WTC11 (cell line): ENCODE measurements at regions not wholly inside any gene's neighbourhood (a gene's known extent, or its start where the extent isn't known, plus 50 kb on each side); places are given as distances from the start of the nearest gene placed in this dataset.

ENCODE experiments used
- ATAC-seq: fragments of 200-7000 bp; cut with Tn5 transposase; 2 replicates; pipeline ENCODE4 v1.10.0; 2021; ENCODE audit warnings: mild to moderate bottlenecking, moderate library complexity
- CTCF ChIA-PET: fragments of 300-600 bp; sonication (Branson Sonifier 250); formaldehyde crosslinking; loops from one replicate; lab custom pipeline; 2021; ENCODE audit warnings: antibody characterized with exemption; lab: Charles Lee
- POLR2A ChIA-PET: fragments of 350-600 bp; sonication (Branson Sonifier 250); formaldehyde crosslinking; loops from one replicate; lab custom pipeline; 2021; ENCODE audit warnings: antibody characterized with exemption; lab: Charles Lee
- DNase-seq: peaks from one replicate; pipeline ENCODE4 v3.0.0; 2021; ENCODE audit warnings: low spot score
- H3K27ac Mint-ChIP-seq: 2 replicates; pipeline ENCODE4 v1.8.0; 2021; ENCODE audit warnings: mixed read lengths
- H3K27me3 Mint-ChIP-seq: 2 replicates; pipeline ENCODE4 v1.8.0; 2021; ENCODE audit warnings: low read depth, mild to moderate bottlenecking, moderate library complexity, mixed read lengths
- H3K36me3 Mint-ChIP-seq: 2 replicates; pipeline ENCODE4 v1.8.0; 2021; ENCODE audit warnings: mixed read lengths
- H3K4me1 Mint-ChIP-seq: 2 replicates; pipeline ENCODE4 v1.8.0; 2022; ENCODE audit warnings: mixed read lengths
- H3K4me3 Mint-ChIP-seq: 2 replicates; pipeline ENCODE4 v1.8.0; 2021; ENCODE audit warnings: mild to moderate bottlenecking, moderate library complexity, mixed read lengths
- H3K9me3 Mint-ChIP-seq: 2 replicates; pipeline ENCODE4 v1.8.0; 2021; ENCODE audit warnings: mixed read lengths
- E2F1 ChIP-seq: sonication (generic); formaldehyde crosslinking; IDR thresholded peaks from 2 replicates; pipeline ENCODE4 v1.8.0; 2022; ENCODE audit warnings: mild to moderate bottlenecking, missing genetic modification reagents
- ELF4 ChIP-seq: sonication (generic); formaldehyde crosslinking; IDR thresholded peaks from 2 replicates; pipeline ENCODE4 v1.8.1; 2022; ENCODE audit warnings: low read depth, mild to moderate bottlenecking, moderate library complexity, missing genetic modification reagents
- IRF2 ChIP-seq: sonication (generic); formaldehyde crosslinking; IDR thresholded peaks from 2 replicates; pipeline ENCODE4 v1.8.0; 2022; ENCODE audit warnings: low read depth, missing genetic modification reagents, borderline replicate concordance
- NR2C2 ChIP-seq: sonication (generic); formaldehyde crosslinking; IDR thresholded peaks from 2 replicates; pipeline ENCODE4 v1.8.0; 2022; ENCODE audit warnings: mild to moderate bottlenecking, missing genetic modification reagents
- PRDM15 ChIP-seq: sonication (generic); formaldehyde crosslinking; IDR thresholded peaks from 2 replicates; pipeline ENCODE4 v1.8.0; 2022; ENCODE audit warnings: missing genetic modification reagents
- ZNF671 ChIP-seq: fragments of 250-450 bp; sonication (Bioruptor Pico); IDR thresholded peaks from 2 replicates; pipeline ENCODE4 v1.8.0; 2021; ENCODE audit warnings: mild to moderate bottlenecking
- TF ChIP-seq, protein P1 (sequence below): sonication (generic); formaldehyde crosslinking; IDR thresholded peaks from 2 replicates; pipeline ENCODE4 v1.8.1; 2022; ENCODE audit warnings: mild to moderate bottlenecking, missing genetic modification reagents, moderate library complexity, borderline replicate concordance
- TF ChIP-seq, protein P2 (sequence below): fragments of 250-450 bp; sonication (Bioruptor Pico); conservative IDR thresholded peaks from 2 replicates; pipeline ENCODE4 v1.9.0; 2021; ENCODE audit warnings: mild to moderate bottlenecking

- TF ChIP-seq, protein P1, sequence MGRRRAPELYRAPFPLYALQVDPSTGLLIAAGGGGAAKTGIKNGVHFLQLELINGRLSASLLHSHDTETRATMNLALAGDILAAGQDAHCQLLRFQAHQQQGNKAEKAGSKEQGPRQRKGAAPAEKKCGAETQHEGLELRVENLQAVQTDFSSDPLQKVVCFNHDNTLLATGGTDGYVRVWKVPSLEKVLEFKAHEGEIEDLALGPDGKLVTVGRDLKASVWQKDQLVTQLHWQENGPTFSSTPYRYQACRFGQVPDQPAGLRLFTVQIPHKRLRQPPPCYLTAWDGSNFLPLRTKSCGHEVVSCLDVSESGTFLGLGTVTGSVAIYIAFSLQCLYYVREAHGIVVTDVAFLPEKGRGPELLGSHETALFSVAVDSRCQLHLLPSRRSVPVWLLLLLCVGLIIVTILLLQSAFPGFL (CRISPR knock-in tag): no peak
- TF ChIP-seq NR2C2 (CRISPR knock-in tag) (no peak), E2F1 (CRISPR knock-in tag) (no peak)
Observed at GRCh38 chr12:131536766-131537165, 174.1 kb upstream of the SFSWAP start (continued).

DNA sequence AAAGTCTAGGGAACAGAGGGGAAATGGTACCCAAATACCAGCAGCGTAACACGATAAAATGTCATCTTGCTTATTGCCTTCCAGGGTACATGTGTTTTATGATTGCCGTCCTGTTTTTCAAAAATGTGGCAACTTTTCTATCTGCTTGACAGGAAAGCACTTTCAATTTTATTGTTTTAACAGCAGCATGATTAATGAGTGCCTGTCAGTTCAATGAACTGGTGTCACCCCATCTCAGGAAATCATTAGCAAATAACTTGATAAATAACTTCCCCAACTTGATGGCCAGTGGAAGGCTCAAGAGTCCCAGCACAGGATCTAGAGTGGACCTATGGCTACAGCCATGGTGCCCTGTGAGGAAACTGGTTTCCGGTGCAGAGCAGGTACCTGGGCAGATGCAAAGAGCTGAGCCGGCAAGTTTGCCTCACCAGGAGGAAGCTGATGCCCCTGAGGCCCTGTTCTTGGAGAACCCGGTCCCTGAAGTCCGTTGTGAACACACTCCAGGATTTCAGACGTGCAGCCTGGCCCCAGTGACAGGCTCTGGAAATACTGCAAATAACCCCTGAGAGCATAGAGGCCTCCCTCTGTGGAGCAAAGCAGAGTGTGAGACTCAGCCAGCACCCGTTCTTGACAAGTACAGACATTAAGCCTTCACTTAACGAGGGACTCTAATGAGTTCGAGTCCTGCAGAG, 173.5 kb upstream of the SFSWAP start:
- H3K4me1 Mint-ChIP-seq: no peaks in the 10 kb centered on the region; the same call in 1 of the 2 replicates

DNA sequence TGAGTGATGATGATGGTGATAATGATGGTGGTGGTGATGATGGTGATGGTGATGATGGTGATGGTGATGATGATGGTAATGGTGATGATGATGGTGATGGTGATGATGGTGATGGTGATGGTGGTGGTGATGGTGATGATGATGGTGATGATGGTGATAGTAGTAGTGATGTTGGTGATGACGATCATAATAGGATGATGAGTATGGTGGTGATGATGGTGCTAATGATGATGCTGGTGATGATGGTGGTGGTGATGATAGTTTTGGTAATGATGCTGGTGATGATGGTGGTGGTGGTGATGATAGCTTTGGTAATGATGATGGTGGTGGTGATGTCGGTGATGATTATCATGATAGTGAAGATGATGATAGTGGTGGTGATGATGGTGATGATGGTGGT, 171.5 kb upstream of the SFSWAP start:
- POLR2A ChIA-PET: no interaction called here
- TF ChIP-seq ELF4 (CRISPR knock-in tag) (no peak), ZNF671 (CRISPR knock-in tag) (no peak), IRF2 (CRISPR knock-in tag) (no peak)
- TF ChIP-seq, protein P2, sequence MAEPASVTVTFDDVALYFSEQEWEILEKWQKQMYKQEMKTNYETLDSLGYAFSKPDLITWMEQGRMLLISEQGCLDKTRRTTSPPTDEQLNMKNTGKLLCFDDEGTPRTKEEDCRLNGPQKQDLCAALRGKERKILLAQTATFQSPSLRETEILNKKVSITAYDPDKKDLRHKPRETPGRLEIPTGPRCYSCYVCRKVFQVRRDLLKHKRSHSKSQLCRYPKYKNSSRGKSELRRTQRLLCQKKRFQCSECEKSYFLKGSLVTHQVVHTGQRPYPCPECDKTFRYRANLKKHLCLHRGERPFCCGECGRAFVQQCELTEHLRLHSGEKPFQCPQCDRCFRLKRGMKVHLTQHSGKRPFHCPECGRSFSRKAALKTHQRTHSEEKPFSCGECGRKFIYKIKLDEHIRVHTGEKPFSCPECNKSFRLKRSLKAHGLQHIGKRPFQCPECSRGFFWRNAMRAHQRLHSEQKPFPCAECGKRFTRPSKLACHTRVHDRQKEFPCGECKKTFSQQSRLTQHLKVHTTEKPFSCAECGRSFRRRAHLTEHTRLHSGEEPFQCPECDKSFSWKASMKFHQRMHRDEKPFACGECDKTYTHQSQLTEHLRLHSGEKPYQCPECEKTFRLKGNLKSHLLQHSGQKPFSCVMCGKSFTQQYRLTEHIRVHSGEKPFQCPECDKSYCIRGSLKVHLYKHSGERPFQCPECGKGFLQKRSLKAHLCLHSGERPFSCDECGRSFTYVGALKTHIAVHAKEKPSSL (CRISPR knock-in tag): no peak
- TF ChIP-seq, protein P1 (CRISPR knock-in tag): no peak
- peaks cover 32% of the 10 kb centered on the region for H3K9me3 Mint-ChIP-seq

More for the DNA sequence above, 173.5 kb upstream of the SFSWAP start:
- CTCF ChIA-PET: no interaction called here
- Mint-ChIP-seq H3K4me3 (no peak overlapping the region), H3K36me3 (peaks cover 2% of the 10 kb centered on the region; the same call in 1 of the 2 replicates), H3K27me3 (no peaks in the 10 kb centered on the region), H3K9me3 (peaks cover 18% of the 10 kb centered on the region), H3K27ac (no peak overlapping the region)
- TF ChIP-seq PRDM15 (CRISPR knock-in tag) (peak; percentile 83), NR2C2 (CRISPR knock-in tag) (no peak)
- DNase-seq (no peak), ATAC-seq (no peak)
- POLR2A ChIA-PET: no interaction called here

More for the DNA sequence above, 171.5 kb upstream of the SFSWAP start:
- H3K27me3 Mint-ChIP-seq: no peaks in the 10 kb centered on the region
- no peak overlapping the region for H3K27ac Mint-ChIP-seq
- CTCF ChIA-PET: no interaction called here
- no peak for ATAC-seq
- no peak overlapping the region for H3K4me3 Mint-ChIP-seq
- peaks cover 2% of the 10 kb centered on the region; the same call in 1 of the 2 replicates for H3K36me3 Mint-ChIP-seq
- no peak for DNase-seq
- no peaks in the 10 kb centered on the region; the same call in 1 of the 2 replicates for H3K4me1 Mint-ChIP-seq
